ENCODE measurements at regions not wholly inside any gene's neighbourhood (a gene's known extent, or its start where the extent isn't known, plus 50 kb on each side); places are given as distances from the start of the nearest gene placed in this dataset.

DNA sequence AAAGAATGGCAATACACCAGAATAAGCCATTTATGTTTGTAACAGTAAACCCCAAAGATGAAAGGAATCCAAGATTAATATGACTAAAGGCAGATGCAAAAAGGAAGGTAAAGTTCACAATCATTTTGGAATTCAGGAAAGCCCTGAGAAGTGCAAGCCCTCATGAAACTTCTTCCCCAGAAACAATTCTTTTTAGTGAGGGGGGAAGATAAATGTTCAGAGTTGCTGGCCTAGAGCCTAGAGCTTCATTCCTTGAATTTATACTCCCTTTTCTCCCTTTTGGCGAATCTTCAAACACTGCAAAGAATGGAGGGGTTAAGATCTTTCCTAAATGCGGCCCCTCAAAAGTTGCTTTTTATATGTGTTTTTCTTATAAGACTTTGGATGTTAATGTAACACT is 368.8 kb downstream of the MEIS1 start:
- Histone ChIP-seq H3K36me3 (no peaks in the 10 kb centered on the region), H3K4me1 (no peaks in the 10 kb centered on the region), H3K27ac (no peak overlapping the region), H3K9me3 (no peaks in the 10 kb centered on the region), H3K27me3 (no peaks in the 10 kb centered on the region), H3K4me3 (no peak overlapping the region)
- DNase-seq = no peak
- intact Hi-C loops (cut with DNase I) = no loop called here
- 65 to 77% methylated on average over 2 of the region's 2 CpGs for WGBS, 2 donors
- TF ChIP-seq, protein P1, sequence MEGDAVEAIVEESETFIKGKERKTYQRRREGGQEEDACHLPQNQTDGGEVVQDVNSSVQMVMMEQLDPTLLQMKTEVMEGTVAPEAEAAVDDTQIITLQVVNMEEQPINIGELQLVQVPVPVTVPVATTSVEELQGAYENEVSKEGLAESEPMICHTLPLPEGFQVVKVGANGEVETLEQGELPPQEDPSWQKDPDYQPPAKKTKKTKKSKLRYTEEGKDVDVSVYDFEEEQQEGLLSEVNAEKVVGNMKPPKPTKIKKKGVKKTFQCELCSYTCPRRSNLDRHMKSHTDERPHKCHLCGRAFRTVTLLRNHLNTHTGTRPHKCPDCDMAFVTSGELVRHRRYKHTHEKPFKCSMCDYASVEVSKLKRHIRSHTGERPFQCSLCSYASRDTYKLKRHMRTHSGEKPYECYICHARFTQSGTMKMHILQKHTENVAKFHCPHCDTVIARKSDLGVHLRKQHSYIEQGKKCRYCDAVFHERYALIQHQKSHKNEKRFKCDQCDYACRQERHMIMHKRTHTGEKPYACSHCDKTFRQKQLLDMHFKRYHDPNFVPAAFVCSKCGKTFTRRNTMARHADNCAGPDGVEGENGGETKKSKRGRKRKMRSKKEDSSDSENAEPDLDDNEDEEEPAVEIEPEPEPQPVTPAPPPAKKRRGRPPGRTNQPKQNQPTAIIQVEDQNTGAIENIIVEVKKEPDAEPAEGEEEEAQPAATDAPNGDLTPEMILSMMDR (IDR thresholded peaks at IDR 0.05) = no peak
- no peak for ATAC-seq

DNA sequence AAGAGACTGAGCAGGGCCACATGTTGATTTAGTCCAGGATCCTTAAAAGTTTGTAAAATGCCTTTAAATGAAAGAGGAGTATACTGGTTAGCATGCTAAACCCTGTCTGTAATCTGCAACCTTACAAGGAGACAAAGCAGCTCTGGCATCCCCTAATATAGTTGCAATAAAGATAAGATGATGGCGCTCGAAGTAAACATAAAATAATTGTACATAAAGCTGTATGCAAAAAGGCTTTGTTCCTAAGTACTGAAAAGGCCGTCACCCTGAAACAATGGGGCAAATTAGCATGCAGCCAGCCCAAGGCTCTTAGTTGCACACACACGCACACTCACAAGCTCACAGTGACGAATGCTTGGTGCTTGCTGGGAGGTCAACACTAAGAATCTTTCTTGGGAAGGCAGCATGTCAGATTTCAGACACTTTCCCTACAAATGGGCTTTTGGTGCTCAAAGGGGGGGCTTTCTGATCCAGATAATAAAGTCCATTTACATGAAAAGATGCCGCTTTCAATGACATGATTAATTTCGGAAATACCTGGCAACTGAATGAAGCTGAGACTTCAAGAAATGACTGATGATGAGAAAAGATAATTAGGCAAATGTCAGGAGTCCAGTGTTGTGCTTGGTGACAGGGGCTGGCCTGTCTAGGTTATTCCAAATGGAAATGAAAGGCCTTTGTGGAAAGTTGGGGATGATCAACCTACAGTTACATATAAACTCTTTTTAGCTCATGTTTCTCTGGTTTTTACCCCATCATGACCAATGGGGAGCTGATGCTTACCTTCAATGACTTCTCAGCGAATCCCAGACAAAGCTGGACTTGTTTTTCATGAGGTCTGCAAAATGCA is 370.3 kb downstream of the MEIS1 start:
- ATAC-seq = no peak

DNA sequence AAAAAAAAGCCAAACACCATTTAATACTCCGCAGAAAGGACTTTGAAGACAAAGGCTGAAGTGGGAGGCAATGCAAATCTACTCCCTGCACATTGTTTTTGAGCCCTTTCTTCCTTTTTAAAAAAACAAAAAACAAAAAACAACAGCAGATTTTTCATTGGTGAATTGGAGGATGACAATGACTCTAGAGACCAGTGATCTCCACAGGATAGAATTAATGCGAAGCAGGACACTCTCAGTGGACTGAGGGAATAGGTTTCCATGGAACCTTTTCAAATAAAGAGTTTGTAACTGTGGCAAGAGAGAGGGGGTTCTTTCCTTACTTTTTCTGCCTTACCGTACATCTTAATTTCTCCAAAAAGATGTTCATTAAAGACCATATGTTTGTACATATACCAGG is 371.0 kb downstream of the MEIS1 start:
- DNase-seq = no peak
- H3K4me1 ChIP-seq = no peaks in the 10 kb centered on the region
- WGBS, 2 donors = 61 to 62% methylated on average over 3 of the region's 3 CpGs

More for the DNA sequence above, 370.3 kb downstream of the MEIS1 start:
- TF ChIP-seq, protein P1 (IDR thresholded peaks at IDR 0.05) = no peak
- no peaks in the 10 kb centered on the region for H3K27me3 ChIP-seq
- intact Hi-C loops (cut with DNase I) = no loop called here
- 68 to 72% methylated on average over 8 of the region's 8 CpGs for whole genome bisulfite sequencing, 2 donors
- H3K36me3 ChIP-seq = no peaks in the 10 kb centered on the region
- no peak overlapping the region for H3K4me3 ChIP-seq
- H3K27ac ChIP-seq = no peak overlapping the region
- no peak for DNase-seq
- no peaks in the 10 kb centered on the region for H3K9me3 ChIP-seq
- H3K4me1 ChIP-seq = no peaks in the 10 kb centered on the region

DNA sequence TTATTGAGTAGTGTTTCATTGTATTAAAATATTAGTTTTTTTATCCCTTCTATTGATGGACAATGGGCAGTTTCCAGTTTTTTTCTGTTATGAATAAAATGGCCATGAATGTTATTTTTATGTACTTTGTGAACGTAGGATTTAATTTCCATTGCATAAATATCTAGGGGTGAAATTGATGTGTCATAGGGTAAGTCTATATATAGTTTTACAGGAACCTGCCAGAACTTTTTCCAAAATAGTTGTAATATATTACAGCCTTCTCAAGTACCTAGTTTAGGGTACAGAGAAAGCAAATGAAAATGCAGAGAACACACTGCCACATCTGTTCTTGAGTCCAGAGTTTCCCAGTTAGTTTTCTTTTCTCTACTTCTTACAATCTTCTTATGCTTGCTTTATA is 378.6 kb downstream of the MEIS1 start:
- Histone ChIP-seq H3K27me3 (no peaks in the 10 kb centered on the region), H3K9me3 (peaks cover 0 to 8% (median 0%) of the 10 kb centered on the region in 11 donors), H3K4me1 (no peaks in the 10 kb centered on the region), H3K27ac (no peak overlapping the region), H3K4me3 (no peak overlapping the region), H3K36me3 (no peaks in the 10 kb centered on the region)
- TF ChIP-seq, protein P1 (IDR thresholded peaks at IDR 0.05) = no peak
- ATAC-seq (no peak), DNase-seq (no peak)
- intact Hi-C loops (cut with DNase I) = no loop called here
- WGBS, 2 donors = 30 to 38% methylated on average over 1 of the region's 1 CpG

More for the DNA sequence above, 371.0 kb downstream of the MEIS1 start:
- H3K27ac ChIP-seq = no peak overlapping the region
- no peak for ATAC-seq
- no peaks in the 10 kb centered on the region for H3K36me3 ChIP-seq
- intact Hi-C loops (cut with DNase I) = no loop called here
- H3K9me3 ChIP-seq = no peaks in the 10 kb centered on the region
- H3K4me3 ChIP-seq = no peak overlapping the region
- H3K27me3 ChIP-seq = no peaks in the 10 kb centered on the region
- TF ChIP-seq, protein P1 (IDR thresholded peaks at IDR 0.05) = no peak
